ENCODE measurements at regions not wholly inside any gene's neighbourhood (a gene's known extent, or its start where the extent isn't known, plus 50 kb on each side); places are given as distances from the start of the nearest gene placed in this dataset.
"Not testable (repeated sequence)": the region's sequence is repeated elsewhere in the genome, so short reads cannot be mapped to it uniquely, and the experiment has no call there.

- no peaks in the 10 kb centered on the region for H3K27me3 Mint-ChIP-seq
- H3K9me3 Mint-ChIP-seq: peaks cover 4% of the 10 kb centered on the region
- no peak for ATAC-seq (ENCODE audit: low read depth)
- POLR2A ChIA-PET: no interaction called here
- H3K4me3 Mint-ChIP-seq: no peak overlapping the region
- no peak for DNase-seq
- no peak overlapping the region for H3K27ac Mint-ChIP-seq
- no peaks in the 10 kb centered on the region for H3K36me3 Mint-ChIP-seq
- H3K4me1 Mint-ChIP-seq: no peaks in the 10 kb centered on the region
These were observed 87.6 kb upstream of the IL15 start for GRCh38 chr4:141548791-141549190.

GRCh38 chr4:141560056-141560455, 76.3 kb upstream of the IL15 start:
- H3K27me3 Mint-ChIP-seq: no peaks in the 10 kb centered on the region
- POLR2A ChIA-PET: no interaction called here
- H3K27ac Mint-ChIP-seq: no peak overlapping the region
- DNase-seq (no peak), ATAC-seq (ENCODE audit: low read depth) (no peak)
- H3K36me3 Mint-ChIP-seq: no peaks in the 10 kb centered on the region
- peaks cover 2% of the 10 kb centered on the region for H3K9me3 Mint-ChIP-seq
- no peak overlapping the region for H3K4me3 Mint-ChIP-seq
- H3K4me1 Mint-ChIP-seq: no peaks in the 10 kb centered on the region

GRCh38 chr4:141562649-141563048, 73.7 kb upstream of the IL15 start:
- no peaks in the 10 kb centered on the region for H3K36me3 Mint-ChIP-seq
- POLR2A ChIA-PET: no interaction called here
- no peaks in the 10 kb centered on the region for H3K9me3 Mint-ChIP-seq
- ATAC-seq (ENCODE audit: low read depth) (no peak), DNase-seq (no peak)
- H3K4me3 Mint-ChIP-seq: no peak overlapping the region
- H3K27ac Mint-ChIP-seq: no peak overlapping the region
- H3K4me1 Mint-ChIP-seq: no peaks in the 10 kb centered on the region
- H3K27me3 Mint-ChIP-seq: no peaks in the 10 kb centered on the region

GRCh38 chr4:141563723-141564122, 72.7 kb upstream of the IL15 start:
- no peaks in the 10 kb centered on the region for H3K4me1 Mint-ChIP-seq
- no peaks in the 10 kb centered on the region for H3K36me3 Mint-ChIP-seq
- DNase-seq (no peak), ATAC-seq (ENCODE audit: low read depth) (no peak)
- POLR2A ChIA-PET: no interaction called here
- H3K4me3 Mint-ChIP-seq: no peak overlapping the region
- no peaks in the 10 kb centered on the region for H3K27me3 Mint-ChIP-seq
- H3K9me3 Mint-ChIP-seq: no peaks in the 10 kb centered on the region
- no peak overlapping the region for H3K27ac Mint-ChIP-seq

- H3K36me3 Mint-ChIP-seq; H3K4me1 Mint-ChIP-seq; H3K27ac Mint-ChIP-seq; DNase-seq; ATAC-seq (ENCODE audit: low read depth); H3K9me3 Mint-ChIP-seq; H3K4me3 Mint-ChIP-seq; H3K27me3 Mint-ChIP-seq; POLR2A ChIA-PET: not testable (repeated sequence)
These were observed 71.4 kb upstream of the IL15 start for GRCh38 chr4:141564961-141565360.

GRCh38 chr4:141565379-141566089, 70.8 kb upstream of the IL15 start:
- no peaks in the 10 kb centered on the region for H3K9me3 Mint-ChIP-seq
- H3K27me3 Mint-ChIP-seq: no peaks in the 10 kb centered on the region
- DNase-seq (no peak), ATAC-seq (ENCODE audit: low read depth) (no peak)
- H3K36me3 Mint-ChIP-seq: no peaks in the 10 kb centered on the region
- no peak overlapping the region for H3K4me3 Mint-ChIP-seq
- POLR2A ChIA-PET: no interaction called here
- H3K4me1 Mint-ChIP-seq: no peaks in the 10 kb centered on the region
- no peak overlapping the region for H3K27ac Mint-ChIP-seq

- Mint-ChIP-seq H3K27ac (no peak overlapping the region), H3K4me1 (no peaks in the 10 kb centered on the region), H3K27me3 (no peaks in the 10 kb centered on the region), H3K9me3 (no peaks in the 10 kb centered on the region), H3K36me3 (no peaks in the 10 kb centered on the region), H3K4me3 (no peak overlapping the region)
- POLR2A ChIA-PET: no interaction called here
- ATAC-seq (ENCODE audit: low read depth): no peak
- DNase-seq: no peak
These were observed 69.0 kb upstream of the IL15 start for GRCh38 chr4:141567326-141567915.

- ATAC-seq (ENCODE audit: low read depth): no peak
- Mint-ChIP-seq H3K27me3 (no peaks in the 10 kb centered on the region), H3K27ac (no peak overlapping the region), H3K9me3 (no peaks in the 10 kb centered on the region), H3K36me3 (no peaks in the 10 kb centered on the region), H3K4me1 (no peaks in the 10 kb centered on the region), H3K4me3 (no peak overlapping the region)
- no peak for DNase-seq
- POLR2A ChIA-PET: no interaction called here
These were observed 67.2 kb upstream of the IL15 start for GRCh38 chr4:141569141-141569540.

- no peaks in the 10 kb centered on the region for H3K9me3 Mint-ChIP-seq
- no peaks in the 10 kb centered on the region for H3K4me1 Mint-ChIP-seq
- H3K27ac Mint-ChIP-seq: no peak overlapping the region
- no peaks in the 10 kb centered on the region for H3K36me3 Mint-ChIP-seq
- ATAC-seq (ENCODE audit: low read depth) (no peak), DNase-seq (no peak)
- H3K4me3 Mint-ChIP-seq: no peak overlapping the region
- H3K27me3 Mint-ChIP-seq: no peaks in the 10 kb centered on the region
- POLR2A ChIA-PET: no interaction called here
These were observed 66.1 kb upstream of the IL15 start for GRCh38 chr4:141570290-141570689.

- POLR2A ChIA-PET: no interaction called here
- no peak for ATAC-seq (ENCODE audit: low read depth)
- Mint-ChIP-seq H3K9me3 (no peaks in the 10 kb centered on the region), H3K4me1 (no peaks in the 10 kb centered on the region), H3K27me3 (no peaks in the 10 kb centered on the region), H3K27ac (no peak overlapping the region), H3K36me3 (no peaks in the 10 kb centered on the region), H3K4me3 (no peak overlapping the region)
- no peak for DNase-seq
These were observed 65.0 kb upstream of the IL15 start for GRCh38 chr4:141571362-141571761.

GRCh38 chr4:141571793-141572192, 64.6 kb upstream of the IL15 start:
- H3K36me3 Mint-ChIP-seq: no peaks in the 10 kb centered on the region
- H3K4me3 Mint-ChIP-seq: no peak overlapping the region
- no peaks in the 10 kb centered on the region for H3K4me1 Mint-ChIP-seq
- no peak overlapping the region for H3K27ac Mint-ChIP-seq
- H3K27me3 Mint-ChIP-seq: no peaks in the 10 kb centered on the region
- POLR2A ChIA-PET: no interaction called here
- no peak for DNase-seq
- ATAC-seq (ENCODE audit: low read depth): no peak
- no peaks in the 10 kb centered on the region for H3K9me3 Mint-ChIP-seq

- no peaks in the 10 kb centered on the region for H3K4me1 Mint-ChIP-seq
- H3K27ac Mint-ChIP-seq: no peak overlapping the region
- H3K4me3 Mint-ChIP-seq: no peak overlapping the region
- H3K27me3 Mint-ChIP-seq: no peaks in the 10 kb centered on the region
- POLR2A ChIA-PET: no interaction called here
- ATAC-seq (ENCODE audit: low read depth) (no peak), DNase-seq (no peak)
- no peaks in the 10 kb centered on the region for H3K9me3 Mint-ChIP-seq
- no peaks in the 10 kb centered on the region for H3K36me3 Mint-ChIP-seq
These were observed 62.7 kb upstream of the IL15 start for GRCh38 chr4:141573678-141574077.

GRCh38 chr4:141575884-141576283, 60.5 kb upstream of the IL15 start:
- no peaks in the 10 kb centered on the region for H3K27me3 Mint-ChIP-seq
- H3K9me3 Mint-ChIP-seq: no peaks in the 10 kb centered on the region
- no peaks in the 10 kb centered on the region for H3K36me3 Mint-ChIP-seq
- H3K4me1 Mint-ChIP-seq: no peaks in the 10 kb centered on the region
- POLR2A ChIA-PET: no interaction called here
- no peak overlapping the region for H3K4me3 Mint-ChIP-seq
- ATAC-seq (ENCODE audit: low read depth) (no peak), DNase-seq (no peak)
- H3K27ac Mint-ChIP-seq: no peak overlapping the region

- DNase-seq (no peak), ATAC-seq (ENCODE audit: low read depth) (no peak)
- POLR2A ChIA-PET: no interaction called here
- Mint-ChIP-seq H3K27me3 (no peaks in the 10 kb centered on the region), H3K4me1 (no peaks in the 10 kb centered on the region), H3K36me3 (no peaks in the 10 kb centered on the region), H3K27ac (no peak overlapping the region), H3K9me3 (no peaks in the 10 kb centered on the region), H3K4me3 (no peak overlapping the region)
These were observed 59.7 kb upstream of the IL15 start for GRCh38 chr4:141576585-141577110.

Data from activated naive CD8-positive, alpha-beta T cell treated with anti-CD3 and anti-CD28 coated beads, Interleukin-2, amount 10 ng/mL, durations not matched to agents 7 days and 5 days (primary cell).